Ecto neural progenitor cell (in vitro differentiated cells): ENCODE measurements at regions not wholly inside any gene's neighbourhood (a gene's known extent, or its start where the extent isn't known, plus 50 kb on each side); places are given as distances from the start of the nearest gene placed in this dataset.

Source experiments
- DNase-seq: peaks from one replicate; pipeline ENCODE4 v3.0.0-alpha.2; 2018; ENCODE audit warnings: low spot score

DNA sequence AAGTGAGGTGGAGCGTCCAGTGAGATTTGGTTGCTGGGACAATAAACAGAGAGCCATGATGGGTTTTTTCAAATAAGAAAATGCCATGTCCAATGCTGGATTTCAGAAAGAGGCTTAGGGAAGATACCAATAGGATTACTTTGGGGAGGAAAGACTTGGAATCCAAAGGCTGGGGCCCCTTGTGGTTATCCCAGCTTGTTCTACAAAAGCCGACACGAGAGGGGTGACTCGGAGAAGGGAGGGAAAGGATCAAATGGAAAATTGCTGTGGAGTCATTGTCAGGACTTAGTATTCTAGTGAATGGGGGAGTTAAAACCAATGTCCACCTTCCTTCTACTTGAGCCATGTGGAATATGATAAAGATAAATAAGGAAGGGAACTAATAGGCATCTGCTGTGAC, 305.5 kb downstream of the SOX9 start:
- DNase-seq: no peak

DNA sequence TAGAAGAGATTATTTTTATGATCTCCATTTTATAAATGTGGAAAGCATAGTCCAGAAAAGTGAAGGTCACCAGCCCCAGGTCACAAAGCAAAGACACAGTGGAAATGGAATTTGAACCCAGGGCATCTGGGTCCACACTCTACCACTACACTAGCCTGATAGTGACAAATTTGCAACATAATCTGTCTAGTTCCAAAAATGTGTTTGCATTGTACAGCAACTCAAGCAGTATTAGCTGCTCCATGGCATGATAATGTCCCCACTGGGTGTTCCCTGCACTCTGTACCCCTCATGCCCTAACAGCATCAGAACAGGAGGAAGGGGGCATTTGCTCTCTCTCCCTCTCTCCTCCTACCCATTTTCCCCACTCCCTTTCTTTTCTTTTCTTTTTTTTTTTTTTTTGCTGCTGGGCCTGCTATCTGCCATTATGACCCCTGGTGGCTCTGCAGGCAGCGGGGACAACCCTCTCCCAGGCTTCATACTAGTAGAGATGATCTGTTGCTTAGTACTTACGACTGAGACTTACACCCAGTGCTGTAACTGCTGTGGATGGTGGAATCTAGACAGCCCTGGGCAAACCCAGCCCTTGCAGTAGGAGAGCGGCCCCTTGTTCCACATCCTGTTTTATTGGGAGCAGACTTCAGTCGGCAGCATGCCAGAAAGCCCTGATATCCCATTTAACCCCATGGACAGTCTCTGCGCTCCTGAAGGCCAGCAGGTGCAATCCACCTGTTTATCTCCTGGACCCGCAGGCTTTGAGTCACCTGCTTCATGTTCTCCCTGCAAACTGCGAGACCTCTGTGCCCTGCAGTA, 306.3 kb downstream of the SOX9 start:
- no peak for DNase-seq

DNA sequence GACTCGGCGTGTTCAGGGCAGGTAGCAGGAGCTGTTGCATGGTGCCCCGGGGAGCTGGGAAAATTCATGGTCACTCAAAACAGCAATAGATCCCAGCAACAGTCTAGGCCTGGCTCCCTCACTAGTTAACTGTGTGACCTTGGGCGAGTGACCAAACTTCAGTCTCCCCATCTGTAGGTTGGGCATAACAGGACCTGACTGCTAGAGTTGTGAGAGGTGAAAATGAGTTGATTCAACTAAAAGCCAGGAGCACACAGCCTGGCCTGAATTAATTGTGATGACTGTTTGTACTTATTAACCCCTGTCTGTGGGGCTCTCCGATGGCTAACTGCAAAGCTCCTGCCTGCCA, 306.9 kb downstream of the SOX9 start:
- no peak for DNase-seq

DNA sequence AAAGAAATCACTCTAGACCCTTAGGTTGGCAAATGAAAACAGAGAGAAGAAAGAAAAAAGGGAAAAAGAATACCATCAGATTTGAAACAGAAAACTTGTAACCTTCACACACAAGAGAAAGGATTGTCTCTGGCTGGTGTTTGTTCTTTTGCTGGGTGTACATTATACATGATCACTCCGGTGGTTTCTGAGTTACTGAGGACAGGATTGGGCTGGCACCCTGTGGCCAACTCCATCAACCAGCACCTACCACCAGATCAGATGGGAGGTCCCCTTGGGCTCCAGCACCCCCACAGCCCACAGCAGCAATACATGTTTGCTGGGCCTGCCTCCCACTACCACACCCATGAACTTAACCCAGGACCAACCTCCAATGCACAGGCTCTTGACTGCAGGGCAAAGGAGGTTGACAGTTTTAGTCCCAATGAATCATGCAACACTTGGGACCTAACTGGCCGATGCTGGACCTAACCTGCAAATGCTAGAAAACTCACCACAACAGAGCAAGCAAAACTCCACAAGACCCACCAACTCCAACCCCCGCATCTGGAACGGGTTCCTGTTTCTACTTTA, 308.3 kb downstream of the SOX9 start:
- no peak for DNase-seq

DNA sequence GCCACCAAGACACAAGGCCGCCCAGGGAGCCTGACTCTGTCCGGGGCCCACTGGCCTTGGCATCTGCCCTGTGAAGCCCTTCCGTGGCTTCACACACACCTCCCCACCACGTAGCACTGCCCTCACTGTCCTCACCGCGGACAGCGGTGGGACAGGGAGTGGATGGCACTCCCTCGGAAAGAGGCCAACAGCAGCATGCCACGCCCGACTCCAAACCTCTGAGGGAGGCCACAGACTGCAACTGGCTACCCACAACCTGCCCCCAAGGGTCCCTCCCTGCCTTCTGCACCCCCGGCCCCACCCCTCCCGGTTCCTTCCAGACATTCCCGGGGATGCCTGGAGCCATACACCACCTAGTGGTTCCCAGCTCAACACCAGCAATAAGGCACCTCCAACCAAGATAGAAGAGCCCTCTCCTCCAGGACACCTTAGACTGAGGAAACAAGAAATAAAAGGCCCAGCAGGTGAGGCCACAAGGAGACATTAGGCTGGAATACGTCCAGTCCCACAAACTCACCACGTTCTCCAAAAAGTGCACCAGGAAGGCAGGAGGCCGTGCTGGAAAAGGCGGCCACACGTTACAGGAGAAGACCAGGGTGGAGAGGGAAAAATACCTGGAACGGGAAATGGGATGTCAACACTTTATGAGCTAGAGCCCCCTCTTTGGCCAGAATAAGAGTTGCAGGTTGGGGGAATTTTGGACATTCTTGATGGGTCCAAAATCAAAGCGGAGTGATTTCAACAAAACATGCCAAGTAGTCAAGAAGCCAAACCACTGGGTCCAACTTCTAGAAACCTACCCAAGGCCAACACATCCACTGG, 310.0 kb downstream of the SOX9 start:
- DNase-seq: no peak

DNA sequence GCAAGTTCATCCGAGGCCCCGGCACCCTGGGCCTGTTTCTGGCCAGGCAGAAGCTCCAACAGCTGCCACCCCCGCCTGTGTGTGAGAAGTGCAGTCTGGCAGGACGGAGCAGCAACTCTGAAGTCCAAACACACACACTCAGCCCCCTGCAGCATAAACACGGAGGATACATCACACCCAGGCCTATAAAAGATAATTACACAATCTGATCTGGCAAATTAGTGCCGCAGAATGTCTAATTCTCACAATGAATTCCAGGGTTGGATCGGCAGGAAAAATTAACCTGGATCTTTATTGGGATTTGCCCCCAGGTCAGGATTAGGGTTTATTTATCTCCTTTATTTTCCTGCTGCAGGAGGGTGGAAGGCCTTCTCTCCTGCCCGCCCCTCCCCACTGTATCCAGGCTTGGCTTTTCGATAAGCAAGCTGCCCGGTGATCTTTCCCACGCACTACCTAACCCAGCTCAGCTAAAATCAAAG, 311.4 kb downstream of the SOX9 start:
- DNase-seq: no peak

DNA sequence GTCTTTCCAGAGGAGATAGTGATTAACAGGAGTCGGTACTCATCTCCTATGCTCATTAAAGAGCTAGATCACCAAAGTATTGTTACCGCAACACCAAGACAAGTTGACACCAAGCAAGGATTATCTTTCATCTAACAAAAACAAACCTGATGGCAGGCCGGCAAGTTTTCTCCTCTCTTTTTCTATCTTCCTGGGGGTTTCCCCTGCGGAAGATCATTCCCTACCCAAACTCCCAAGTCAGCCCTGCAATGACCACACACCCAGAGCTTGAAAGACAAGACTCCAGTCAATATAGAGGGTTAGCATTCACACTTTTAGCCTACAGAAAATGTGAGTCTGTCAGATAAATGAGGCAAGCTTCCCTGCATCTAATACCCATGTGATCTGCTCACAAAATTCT, 312.1 kb downstream of the SOX9 start:
- DNase-seq: no peak

DNA sequence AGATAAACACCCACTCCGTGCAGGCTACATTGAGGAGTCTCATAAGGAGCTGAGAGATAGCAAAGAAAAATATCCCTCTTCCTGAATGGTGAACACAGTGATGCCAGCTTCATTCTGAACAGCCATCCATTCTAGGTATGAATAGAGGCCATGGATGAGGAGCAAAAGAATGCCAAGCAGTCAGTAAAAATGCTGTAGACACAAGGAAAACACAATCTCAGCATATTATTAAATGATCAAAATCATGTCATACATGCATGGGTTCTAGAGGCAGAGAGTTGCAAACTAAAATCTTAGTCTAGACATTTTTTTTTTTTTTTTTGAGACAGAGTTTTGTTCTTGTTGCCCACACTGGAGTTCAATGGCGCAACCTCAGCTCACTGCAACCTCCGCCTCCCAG, 313.0 kb downstream of the SOX9 start:
- no peak for DNase-seq

DNA sequence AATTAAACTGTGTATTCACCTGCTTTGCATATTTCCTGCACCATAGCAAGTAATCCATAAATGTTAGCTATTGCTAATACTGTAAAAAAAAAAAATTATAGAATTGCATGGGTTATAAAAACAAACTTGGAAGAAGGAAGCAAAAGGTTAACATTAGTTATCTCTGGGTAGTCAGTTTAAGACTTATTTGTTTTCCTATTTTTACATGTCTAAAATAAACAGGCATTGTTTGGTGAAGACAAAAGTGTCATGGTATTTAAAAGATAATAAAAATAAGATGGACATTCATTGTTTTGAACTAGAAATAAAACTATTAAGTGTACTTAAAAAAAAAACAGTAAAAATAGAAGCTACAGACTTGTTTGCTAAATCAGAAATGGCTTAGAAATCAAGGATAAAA, 313.8 kb downstream of the SOX9 start:
- no peak for DNase-seq

DNA sequence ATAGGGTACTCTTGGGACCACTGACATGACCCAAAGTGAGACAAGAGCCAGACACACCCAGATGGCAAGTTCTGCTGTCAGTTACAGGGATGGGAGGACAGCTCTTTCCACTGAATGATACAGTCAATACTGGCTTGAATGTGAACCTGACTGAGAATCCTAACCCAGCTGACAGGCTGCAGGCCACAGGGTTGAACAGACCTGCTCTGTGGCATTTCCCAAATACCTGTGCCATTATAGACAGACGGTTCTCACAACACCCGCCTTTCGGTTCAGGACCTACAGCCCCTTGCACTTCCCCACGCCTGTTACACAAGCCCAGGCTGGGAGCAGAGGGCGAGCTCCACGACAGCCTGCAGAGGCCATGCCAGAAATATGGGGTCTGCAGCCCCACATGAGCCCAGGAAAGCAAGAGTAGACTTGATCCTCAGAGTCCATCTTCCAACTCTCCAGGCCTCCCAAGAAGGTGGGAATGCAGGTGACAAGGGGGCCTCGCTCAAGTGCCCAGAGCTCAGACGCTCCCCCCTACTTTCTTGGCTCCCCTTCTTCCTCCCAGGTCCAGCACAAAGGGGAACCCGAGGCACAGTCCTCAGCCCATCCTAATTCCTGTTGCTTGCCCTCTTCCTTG, 314.3 kb downstream of the SOX9 start:
- DNase-seq: no peak

DNA sequence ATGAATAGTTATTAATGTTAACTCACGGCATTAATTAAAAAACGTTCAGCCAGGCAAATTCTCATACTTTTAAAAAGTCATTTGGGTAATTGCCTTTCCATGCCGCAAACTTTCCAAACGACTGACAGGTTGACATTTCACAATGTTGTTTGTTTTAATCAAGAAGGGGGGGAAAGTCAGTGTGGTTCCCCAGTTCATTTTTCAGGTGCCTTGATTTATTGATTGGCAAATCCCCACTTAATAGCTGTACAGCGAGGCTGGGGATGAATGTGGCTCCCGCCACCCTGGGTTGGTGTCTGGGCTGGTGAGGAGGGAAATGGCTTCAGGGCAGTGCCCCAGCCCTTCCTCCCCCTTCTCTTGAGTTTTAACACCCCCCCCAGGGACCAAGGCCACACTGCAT, 318.0 kb downstream of the SOX9 start:
- DNase-seq: no peak

DNA sequence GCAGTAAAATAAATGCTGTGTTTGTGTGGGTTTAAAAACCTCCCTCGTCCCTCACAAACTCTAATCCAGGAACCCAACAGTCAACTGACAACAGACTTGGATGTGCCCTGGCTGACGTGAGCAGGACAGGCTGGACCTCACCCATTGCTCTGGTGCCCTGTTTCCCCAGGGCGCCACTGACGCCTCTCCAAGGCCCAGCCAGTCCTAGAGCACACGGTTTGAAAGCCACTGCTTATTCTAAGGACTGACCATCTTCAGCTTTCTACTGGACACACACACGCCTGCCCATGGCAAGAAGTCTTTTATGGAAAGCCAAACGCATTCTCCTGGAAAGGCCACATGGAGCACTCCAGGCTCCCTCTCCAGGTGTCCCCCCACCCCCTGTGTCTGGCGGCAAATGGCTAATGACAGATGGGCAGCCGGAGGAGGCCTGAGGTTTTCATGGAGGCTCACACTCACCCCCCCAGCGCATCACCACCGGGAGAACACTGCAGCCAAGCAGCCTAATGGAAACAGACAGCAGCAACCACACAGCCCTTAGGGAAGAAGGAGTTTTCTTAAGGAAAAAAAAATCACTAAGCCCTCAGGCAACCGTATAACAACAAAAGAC, 319.2 kb downstream of the SOX9 start:
- no peak for DNase-seq

DNA sequence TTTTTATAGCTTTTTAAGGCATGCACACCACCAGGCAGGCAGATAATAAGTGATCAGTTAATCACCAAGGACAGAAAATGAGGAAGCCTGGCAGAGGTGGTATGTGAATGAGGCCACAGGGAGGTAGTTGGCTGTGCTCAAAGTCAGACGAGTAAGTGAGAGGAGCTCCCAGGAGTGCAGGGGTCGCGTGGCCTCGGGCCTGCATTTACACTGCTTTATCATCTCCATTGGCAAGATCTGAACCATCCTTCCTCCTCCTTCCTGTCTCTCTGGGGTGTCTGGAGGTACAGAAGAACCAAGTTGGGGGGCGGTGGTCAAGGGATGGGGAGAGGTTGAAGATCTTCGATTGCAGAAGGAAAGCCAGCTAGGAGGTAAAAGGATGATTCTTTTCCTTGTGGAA, 320.1 kb downstream of the SOX9 start:
- no peak for DNase-seq

DNA sequence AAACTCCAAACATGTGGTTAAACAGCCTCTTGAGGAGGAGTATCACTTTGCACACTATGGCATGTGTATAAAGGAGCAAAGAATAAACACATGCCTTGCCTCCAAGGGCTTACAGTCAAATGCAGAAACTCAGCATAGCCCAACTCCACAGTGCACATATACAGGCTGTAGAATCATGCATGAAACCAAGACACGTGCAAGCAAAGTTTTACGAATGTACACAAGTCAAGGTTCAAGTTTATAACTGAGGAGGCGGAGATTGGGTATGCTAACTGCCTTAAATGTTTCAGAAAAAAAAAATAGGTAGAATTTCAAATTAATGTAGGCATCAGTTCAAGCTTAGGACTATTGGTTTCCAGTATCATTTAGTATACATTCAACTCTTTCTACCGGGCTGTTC, 321.1 kb downstream of the SOX9 start:
- DNase-seq: no peak

DNA sequence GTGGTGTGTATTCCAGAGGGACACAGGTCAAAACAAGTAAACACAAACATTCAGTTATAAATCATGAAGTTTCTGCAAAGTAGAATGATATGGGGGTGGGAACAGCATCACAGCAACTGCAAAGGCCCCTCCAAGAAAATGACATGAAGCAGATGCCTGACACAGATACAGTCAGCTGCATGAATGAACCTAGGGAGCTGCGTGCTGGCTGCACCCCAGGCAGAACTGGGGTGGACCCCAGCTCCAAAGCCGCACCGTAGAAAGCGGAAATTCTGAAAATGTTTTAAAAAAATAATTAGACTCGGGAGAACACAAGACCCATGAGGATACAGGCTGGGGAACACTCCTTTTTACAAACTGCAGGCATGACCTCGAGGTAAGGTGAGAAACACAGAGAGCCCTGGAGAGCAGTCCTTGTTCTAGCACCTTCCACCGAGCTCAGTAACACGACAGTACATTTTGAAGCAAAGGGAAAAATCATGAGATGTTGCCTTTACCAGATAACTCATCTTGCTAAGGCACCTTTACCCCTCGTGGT, 323.8 kb downstream of the SOX9 start:
- no peak for DNase-seq

DNA sequence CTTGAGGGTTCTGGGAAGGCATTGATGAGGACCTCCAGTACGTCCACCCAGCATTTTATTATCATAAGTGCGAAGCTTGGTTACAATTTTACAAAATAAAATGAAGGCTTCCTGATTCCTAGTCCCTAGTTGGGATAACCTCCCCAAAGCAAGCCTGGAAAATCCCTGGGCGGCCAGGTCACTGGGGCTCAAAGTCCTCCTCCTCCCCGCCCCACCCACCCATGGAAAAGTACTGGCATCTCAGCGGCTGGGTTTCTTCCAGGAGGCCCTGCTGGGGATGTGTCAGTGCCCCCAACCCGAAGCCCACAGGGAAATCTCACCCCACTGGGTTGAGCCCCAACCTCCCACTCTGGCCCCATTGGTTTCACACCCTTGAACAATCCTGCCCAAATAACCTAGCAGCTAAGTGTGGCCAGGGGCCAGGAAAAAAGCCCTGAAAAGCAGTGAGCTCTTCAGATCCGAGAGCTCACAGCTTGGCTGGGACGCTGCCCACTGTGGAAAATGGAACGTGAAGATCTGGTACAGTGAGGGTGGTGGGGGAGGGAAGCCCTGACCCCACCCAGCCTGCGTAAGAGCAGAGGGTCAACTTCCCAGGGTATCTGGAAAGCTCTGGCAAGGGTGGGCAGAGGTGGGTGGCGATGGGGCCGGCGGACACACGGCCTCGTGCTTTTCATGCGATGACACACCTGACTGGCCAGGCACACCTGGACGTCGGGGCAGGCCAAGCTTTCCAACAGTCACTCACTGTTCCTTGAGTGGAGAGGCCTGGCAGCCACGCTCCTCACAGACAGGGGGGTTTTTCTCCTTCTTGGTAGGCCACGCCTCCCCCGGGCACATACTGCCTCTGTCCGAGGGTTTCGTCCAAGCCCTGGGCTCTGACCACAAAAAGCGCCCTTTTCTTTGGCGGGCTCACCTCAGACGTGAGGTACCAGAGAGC, 324.5 kb downstream of the SOX9 start:
- DNase-seq: no peak

DNA sequence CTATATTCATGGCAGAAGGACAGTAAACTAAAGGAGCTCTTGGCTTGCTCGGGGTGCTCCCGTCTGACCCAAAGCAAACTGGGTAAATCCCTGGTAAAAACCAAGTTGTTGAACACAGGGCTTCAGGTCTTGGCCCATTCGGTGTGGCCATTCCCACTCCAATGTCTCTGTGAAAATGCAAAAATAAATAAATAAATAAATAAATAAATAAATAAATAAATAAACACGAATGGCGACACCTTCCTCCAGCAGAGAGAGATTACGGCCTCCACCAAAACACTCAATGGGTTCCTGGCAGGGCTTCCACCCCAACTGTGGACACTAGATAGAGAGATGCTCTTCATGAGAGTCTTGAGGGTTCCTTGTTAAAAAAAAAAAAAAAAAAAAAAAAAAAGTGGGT, 325.3 kb downstream of the SOX9 start:
- DNase-seq: no peak

DNA sequence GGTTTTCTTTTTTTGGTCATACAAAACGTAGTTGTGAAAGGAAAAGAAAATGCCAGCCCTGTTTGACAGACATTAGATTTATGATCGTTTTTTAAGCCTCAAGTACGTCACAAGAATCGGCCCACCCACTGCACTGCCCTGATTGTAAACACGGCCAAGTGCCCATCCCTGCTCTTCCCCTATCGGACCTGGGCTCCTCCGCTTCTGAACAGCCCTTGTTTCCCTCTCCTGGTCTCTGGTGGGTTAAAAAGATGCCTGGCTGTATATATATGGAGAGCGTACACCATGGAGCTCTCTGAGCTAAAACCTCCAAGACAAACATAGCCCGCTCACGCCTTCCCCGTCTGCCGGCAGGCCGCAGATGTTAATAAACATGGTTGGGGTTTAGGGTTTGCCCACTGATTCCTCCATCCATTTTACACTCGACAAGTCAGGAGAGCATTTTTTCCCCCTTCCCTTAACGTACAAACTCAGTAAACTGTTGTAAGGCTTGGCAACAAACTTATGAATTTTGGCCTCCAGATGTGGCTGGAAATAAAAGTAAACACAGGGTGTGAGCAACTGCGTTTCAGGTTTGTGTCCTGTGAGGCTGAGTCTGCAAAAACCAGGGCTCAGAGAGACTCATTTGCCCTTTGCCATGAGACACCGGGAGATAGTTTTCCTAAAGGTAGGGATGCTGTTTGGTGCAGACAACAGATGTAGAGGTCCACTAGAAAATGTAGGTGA, 325.9 kb downstream of the SOX9 start:
- DNase-seq: no peak

DNA sequence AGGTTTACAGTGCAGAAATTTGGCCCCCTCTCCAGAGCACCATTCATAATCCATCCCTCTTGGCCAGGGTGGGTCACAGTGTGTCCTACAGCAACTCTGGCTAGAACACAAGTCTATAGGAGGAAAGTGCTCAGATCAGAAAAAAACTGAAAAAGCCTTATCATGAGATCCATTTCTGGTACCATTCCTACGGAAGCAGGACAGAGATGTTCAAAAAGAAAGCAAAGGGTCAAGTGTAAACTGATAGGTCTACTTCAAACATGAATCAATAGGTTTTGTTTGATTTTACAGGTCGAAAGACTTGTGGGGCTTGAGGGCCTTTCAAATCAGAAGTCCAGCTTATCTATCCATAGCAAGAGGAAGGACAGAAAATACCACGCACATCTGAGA, 326.4 kb downstream of the SOX9 start:
- DNase-seq: no peak

DNA sequence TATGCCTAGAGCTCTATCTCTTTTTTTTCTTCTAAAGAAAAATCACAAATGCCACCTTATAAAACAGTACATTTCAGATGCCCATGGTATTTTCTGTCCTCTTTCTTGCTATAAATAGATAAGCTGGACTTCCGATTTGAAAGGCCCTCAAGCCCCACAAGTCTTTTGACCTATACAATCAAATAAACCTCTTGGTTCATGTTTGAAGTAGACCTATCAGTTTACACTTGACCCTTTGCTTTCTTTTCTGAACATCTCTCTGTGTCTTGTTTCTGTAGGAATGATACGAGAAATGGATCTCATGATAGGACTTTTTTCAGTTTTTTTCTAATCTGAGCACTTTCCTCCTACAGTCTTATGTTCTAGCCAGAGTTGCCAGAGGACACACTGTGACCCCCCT, 327.2 kb downstream of the SOX9 start:
- DNase-seq: no peak
